Neutrophil (primary cell): ENCODE measurements at regions not wholly inside any gene's neighbourhood (a gene's known extent, or its start where the extent isn't known, plus 50 kb on each side); places are given as distances from the start of the nearest gene placed in this dataset.

Experiments
- H3K27ac ChIP-seq: fragments of 200-600 bp; sonication (generic); 2 replicates; pipeline ENCODE4 v1.5.1; 2016; ENCODE audit warnings: mild to moderate bottlenecking, moderate library complexity
- H3K27me3 ChIP-seq: fragments of 200-600 bp; sonication (generic); 2 replicates; pipeline ENCODE4 v1.6.0; 2016; ENCODE audit warnings: mild to moderate bottlenecking
- H3K36me3 ChIP-seq: fragments of 200-600 bp; sonication (generic); 2 replicates; pipeline ENCODE4 v1.5.1; 2017
- H3K4me1 ChIP-seq, 2 experiments: fragments of 200-600 bp in 1 of 2; sonication (generic) in 1 of 2; 1 replicate in 1 of 2; 2 replicates in 1 of 2; pipeline versions ENCODE4 v1.5.1 to v1.6.1; 2013 to 2016; ENCODE audit warnings: low read depth in 1 of 2, low read length in 1 of 2, mild to moderate bottlenecking in 1 of 2, moderate library complexity in 1 of 2; ENCODE audit not compliant: control insufficient read depth in 1 of 2, insufficient read depth in 1 of 2
- H3K4me3 ChIP-seq, 2 experiments: fragments of 200-600 bp in 1 of 2; sonication (generic) in 1 of 2; 1 replicate in 1 of 2; 2 replicates in 1 of 2; pipeline ENCODE4 v1.5.1; 2013 to 2016; ENCODE audit warnings: low read depth in 1 of 2, low read length in 1 of 2, mild to moderate bottlenecking in 1 of 2, moderate library complexity in 1 of 2
- H3K9me3 ChIP-seq: fragments of 200-600 bp; sonication (generic); 2 replicates; pipeline ENCODE4 v1.5.1; 2016
- TF ChIP-seq, protein P1 (sequence below): fragments of 200-600 bp; sonication (generic); IDR thresholded peaks from 2 replicates; pipeline ENCODE4 v1.5.1; 2016; ENCODE audit warnings: antibody characterized with exemption

- Histone ChIP-seq H3K4me3 (no peak overlapping the region), H3K27me3 (peaks cover 17% of the 10 kb centered on the region), H3K9me3 (no peaks in the 10 kb centered on the region), H3K36me3 (no peaks in the 10 kb centered on the region), H3K27ac (no peak overlapping the region), H3K4me1 (peaks cover 7 to 18% of the 10 kb centered on the region in 2 experiments)
- TF ChIP-seq, protein P1, sequence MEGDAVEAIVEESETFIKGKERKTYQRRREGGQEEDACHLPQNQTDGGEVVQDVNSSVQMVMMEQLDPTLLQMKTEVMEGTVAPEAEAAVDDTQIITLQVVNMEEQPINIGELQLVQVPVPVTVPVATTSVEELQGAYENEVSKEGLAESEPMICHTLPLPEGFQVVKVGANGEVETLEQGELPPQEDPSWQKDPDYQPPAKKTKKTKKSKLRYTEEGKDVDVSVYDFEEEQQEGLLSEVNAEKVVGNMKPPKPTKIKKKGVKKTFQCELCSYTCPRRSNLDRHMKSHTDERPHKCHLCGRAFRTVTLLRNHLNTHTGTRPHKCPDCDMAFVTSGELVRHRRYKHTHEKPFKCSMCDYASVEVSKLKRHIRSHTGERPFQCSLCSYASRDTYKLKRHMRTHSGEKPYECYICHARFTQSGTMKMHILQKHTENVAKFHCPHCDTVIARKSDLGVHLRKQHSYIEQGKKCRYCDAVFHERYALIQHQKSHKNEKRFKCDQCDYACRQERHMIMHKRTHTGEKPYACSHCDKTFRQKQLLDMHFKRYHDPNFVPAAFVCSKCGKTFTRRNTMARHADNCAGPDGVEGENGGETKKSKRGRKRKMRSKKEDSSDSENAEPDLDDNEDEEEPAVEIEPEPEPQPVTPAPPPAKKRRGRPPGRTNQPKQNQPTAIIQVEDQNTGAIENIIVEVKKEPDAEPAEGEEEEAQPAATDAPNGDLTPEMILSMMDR = no peak
These were observed 115.6 kb downstream of the KLF13 start for GRCh38 chr15:31442226-31442625.

DNA sequence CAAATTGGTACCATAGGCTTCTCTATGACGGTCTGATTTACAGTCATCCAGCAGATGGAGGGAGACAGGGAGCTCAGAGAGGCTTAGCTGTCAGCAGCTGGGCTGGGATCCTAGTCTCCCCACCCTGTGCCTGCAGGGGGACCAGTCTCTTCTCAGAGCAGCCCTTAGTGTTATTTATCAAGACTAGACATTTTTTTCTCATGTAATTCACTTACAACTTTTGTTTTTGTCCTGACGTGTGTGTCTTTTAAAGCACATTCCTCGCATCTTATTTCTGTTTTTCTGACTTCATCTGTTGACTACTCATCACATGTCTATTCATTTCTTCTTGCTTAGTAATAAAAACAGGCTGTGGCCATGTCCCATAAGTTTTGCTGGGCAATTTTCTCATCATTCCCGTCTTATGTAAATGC lies 116.1 kb downstream of the KLF13 start:
- Histone ChIP-seq H3K36me3 (no peaks in the 10 kb centered on the region), H3K9me3 (no peaks in the 10 kb centered on the region), H3K27me3 (peaks cover 17% of the 10 kb centered on the region), H3K4me3 (no peak overlapping the region), H3K27ac (no peak overlapping the region), H3K4me1 (peaks cover 7 to 18% of the 10 kb centered on the region in 2 experiments)
- TF ChIP-seq, protein P1 = no peak

DNA sequence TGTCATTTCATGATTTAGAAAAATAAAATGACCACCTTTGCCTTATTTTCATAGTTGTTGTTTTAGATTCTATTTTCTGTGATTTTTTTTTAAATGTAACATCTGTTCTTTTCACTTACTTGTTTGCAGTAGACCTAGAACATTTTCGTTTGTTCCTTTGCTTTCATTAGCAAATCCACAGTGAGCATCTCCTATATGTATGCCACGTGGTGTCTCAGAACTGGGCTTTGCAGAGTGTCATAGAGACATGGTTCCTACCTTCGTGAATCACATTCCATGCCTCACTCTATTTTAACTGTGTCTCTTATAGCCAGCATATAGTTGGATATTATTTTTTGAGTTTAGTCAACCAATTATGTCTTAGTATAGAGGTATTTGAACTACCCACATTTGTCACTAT lies 118.2 kb downstream of the KLF13 start:
- TF ChIP-seq, protein P1 = no peak
- Histone ChIP-seq H3K4me3 (no peak overlapping the region), H3K9me3 (no peaks in the 10 kb centered on the region), H3K27me3 (peaks cover 17% of the 10 kb centered on the region), H3K4me1 (peaks cover 7 to 22% of the 10 kb centered on the region in 2 experiments), H3K36me3 (no peaks in the 10 kb centered on the region), H3K27ac (no peak overlapping the region)

GRCh38 chr15:31446546-31446945 lies 119.9 kb downstream of the KLF13 start:
- Histone ChIP-seq H3K4me3 (no peak overlapping the region), H3K27ac (no peak overlapping the region), H3K4me1 (peaks cover 4 to 12% of the 10 kb centered on the region in 2 experiments)

DNA sequence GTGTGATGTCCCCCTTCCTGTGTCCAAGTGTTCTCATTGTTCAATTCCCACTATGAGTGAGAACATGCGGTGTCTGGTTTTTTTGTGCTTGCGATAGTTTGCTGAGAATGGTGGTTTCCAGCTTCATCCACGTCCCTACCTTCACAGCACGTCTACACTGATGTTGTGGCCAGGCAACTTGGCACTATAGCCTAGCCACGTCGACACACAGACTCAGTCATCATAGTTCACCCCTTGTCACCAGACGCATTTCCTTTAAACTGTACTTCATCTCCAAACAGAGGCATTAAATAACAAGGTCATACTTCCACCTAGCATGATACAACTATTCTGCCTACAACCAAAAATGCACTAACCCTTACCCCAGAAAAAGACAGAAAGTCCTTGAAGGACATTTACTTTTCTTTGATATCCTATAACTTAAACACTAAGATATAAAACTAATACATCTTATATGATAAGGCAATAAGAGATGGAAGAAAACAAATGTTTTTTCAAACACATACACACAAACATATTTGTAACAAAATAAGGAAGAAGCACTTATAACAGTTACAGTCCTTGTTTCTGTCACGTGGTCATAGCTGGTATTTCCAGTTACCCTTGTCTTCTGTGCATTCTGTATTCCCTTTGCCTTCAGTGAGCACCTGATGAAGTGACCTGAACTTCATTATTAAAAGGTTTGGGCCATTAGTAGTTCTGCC lies 121.4 kb downstream of the KLF13 start:
- H3K4me1 ChIP-seq = peaks cover 4 to 12% of the 10 kb centered on the region in 2 experiments
- no peak overlapping the region for H3K4me3 ChIP-seq
- no peaks in the 10 kb centered on the region for H3K36me3 ChIP-seq
- H3K27me3 ChIP-seq = no peaks in the 10 kb centered on the region
- H3K27ac ChIP-seq = no peak overlapping the region
- H3K9me3 ChIP-seq = no peaks in the 10 kb centered on the region
- TF ChIP-seq, protein P1 = no peak

More at GRCh38 chr15:31446546-31446945, 119.9 kb downstream of the KLF13 start:
- Histone ChIP-seq H3K27me3 (peaks cover 8% of the 10 kb centered on the region), H3K9me3 (no peaks in the 10 kb centered on the region), H3K36me3 (no peaks in the 10 kb centered on the region)
- TF ChIP-seq, protein P1 = no peak
